HG02763 (cell line): ENCODE measurements at regions not wholly inside any gene's neighbourhood (a gene's known extent, or its start where the extent isn't known, plus 50 kb on each side); places are given as distances from the start of the nearest gene placed in this dataset.

Source experiments
- ATAC-seq: cut with Tn5 transposase; IDR thresholded peaks from one replicate; pipeline ENCODE4 v1.9.1; 2021; ENCODE audit warnings: mild to moderate bottlenecking, moderate library complexity; ENCODE audit not compliant: unreplicated experiment

- no peak for ATAC-seq
These were observed 52.1 kb upstream of the DIPK1A start for GRCh38 chr1:93013145-93014065.

GRCh38 chr1:93014168-93014567, 52.9 kb upstream of the DIPK1A start:
- no peak for ATAC-seq

- no peak for ATAC-seq
These were observed 54.3 kb upstream of the DIPK1A start for GRCh38 chr1:93015590-93015989.

- ATAC-seq, result no peak
These were observed 54.9 kb upstream of the DIPK1A start for GRCh38 chr1:93016171-93016570.

GRCh38 chr1:93021539-93022134, 57.4 kb upstream of the MTF2 start:
- peak; percentile 70 for ATAC-seq

GRCh38 chr1:93022580-93022979, 56.5 kb upstream of the MTF2 start:
- no peak for ATAC-seq

GRCh38 chr1:93023281-93023680, 55.8 kb upstream of the MTF2 start:
- ATAC-seq, result no peak

GRCh38 chr1:93025572-93025971, 53.5 kb upstream of the MTF2 start:
- ATAC-seq, result no peak

- no peak for ATAC-seq
These were observed 50.5 kb upstream of the MTF2 start for GRCh38 chr1:93028542-93028941.
